ENCODE measurements at regions not wholly inside any gene's neighbourhood (a gene's known extent, or its start where the extent isn't known, plus 50 kb on each side); places are given as distances from the start of the nearest gene placed in this dataset.

- TF ChIP-seq EZH2phosphoT487 (IDR thresholded peaks at IDR 0.05; ENCODE audit: insufficient read depth, low read depth) (no peak), EZH2 (IDR thresholded peaks at IDR 0.05; ENCODE audit: insufficient read depth, poor library complexity, severe bottlenecking) (no peak)
Measured at GRCh38 chr2:8137801-8138200, 544.1 kb upstream of the ID2 start.

Data from GM23248 (cell line).